Liver (tissue), 8 donors: ENCODE measurements at regions not wholly inside any gene's neighbourhood (a gene's known extent, or its start where the extent isn't known, plus 50 kb on each side); places are given as distances from the start of the nearest gene placed in this dataset.

ENCODE experiments used
- DNase-seq: peaks from one replicate; pipeline ENCODE4 v3.0.0-alpha.2; 2017; ENCODE audit warnings: low spot score
- H3K27ac ChIP-seq, 2 donors: one replicate each; pipeline ENCODE4 v1.7.0; 2013; ENCODE audit warnings: inconsistent platforms in 2 of 2, low read length in 2 of 2, control low read depth in 1 of 2, low read depth in 1 of 2, mild to moderate bottlenecking in 1 of 2
- H3K27me3 ChIP-seq, 4 donors: one replicate each; pipeline versions ENCODE4 v1.6.1 to v1.7.0; 2013; ENCODE audit warnings: low read length in 3 of 4, inconsistent platforms in 1 of 4, mild to moderate bottlenecking in 1 of 4, moderate library complexity in 1 of 4; ENCODE audit not compliant: control insufficient read depth in 4 of 4, insufficient read depth in 4 of 4
- H3K36me3 ChIP-seq, 4 donors: one replicate each; pipeline versions ENCODE4 v1.6.1 to v1.7.0; 2013; ENCODE audit warnings: low read length in 3 of 4, mild to moderate bottlenecking in 3 of 4, low read depth in 1 of 4, moderate library complexity in 1 of 4; ENCODE audit not compliant: control insufficient read depth in 4 of 4, insufficient read depth in 3 of 4
- H3K4me1 ChIP-seq, 4 donors: one replicate each; pipeline versions ENCODE4 v1.6.1 to v1.7.0; 2013; ENCODE audit warnings: low read length in 3 of 4, mild to moderate bottlenecking in 3 of 4, moderate library complexity in 1 of 4; ENCODE audit not compliant: control insufficient read depth in 4 of 4, insufficient read depth in 4 of 4
- H3K4me3 ChIP-seq, 3 donors: one replicate each; pipeline versions ENCODE4 v1.6.1 to v1.7.0; 2013; ENCODE audit warnings: low read length in 3 of 3, control low read depth in 1 of 3, low read depth in 1 of 3, mild to moderate bottlenecking in 1 of 3
- H3K9ac ChIP-seq, 2 donors: one replicate each; pipeline ENCODE4 v1.7.0; 2013; ENCODE audit warnings: low read length in 2 of 2, mild to moderate bottlenecking in 2 of 2, moderate library complexity in 2 of 2, control low read depth in 1 of 2, low read depth in 1 of 2
- H3K9me3 ChIP-seq, 4 donors: one replicate each; pipeline versions ENCODE4 v1.6.1 to v1.7.0; 2013; ENCODE audit warnings: low read length in 3 of 4; ENCODE audit not compliant: control insufficient read depth in 4 of 4
- CTCF ChIP-seq: fragments of 150-350 bp; IDR thresholded peaks from 2 replicates; pipeline ENCODE4 v1.5.1; 2017; ENCODE audit warnings: improper control_type of control experiment, low read depth, low read length; ENCODE audit not compliant: missing input control
- EGR1 ChIP-seq, 2 donors: IDR thresholded peaks; 2 replicates each; pipeline ENCODE4 v1.6.1; 2016 to 2018; ENCODE audit warnings: antibody characterized with exemption in 2 of 2, low read depth in 2 of 2
- FOXA1 ChIP-seq: IDR thresholded peaks from 2 replicates; pipeline ENCODE4 v1.6.1; 2016; ENCODE audit warnings: antibody characterized with exemption
- FOXA2 ChIP-seq: IDR thresholded peaks from 2 replicates; pipeline ENCODE4 v1.6.1; 2016; ENCODE audit warnings: antibody characterized with exemption
- GABPA ChIP-seq, 2 donors: IDR thresholded peaks in 1 of 2; conservative IDR thresholded peaks in 1 of 2; 2 replicates each; pipeline ENCODE4 v1.6.1; 2016; ENCODE audit warnings: antibody characterized with exemption in 2 of 2, mild to moderate bottlenecking in 1 of 2, moderate library complexity in 1 of 2
- HNF4A ChIP-seq, 2 donors: conservative IDR thresholded peaks; 2 replicates each; pipeline ENCODE4 v1.6.1; 2016; ENCODE audit warnings: antibody characterized with exemption in 2 of 2, mild to moderate bottlenecking in 2 of 2
- RAD21 ChIP-seq, 2 donors: IDR thresholded peaks; 2 replicates each; pipeline ENCODE4 v1.6.1; 2016; ENCODE audit warnings: antibody characterized with exemption in 2 of 2, mild to moderate bottlenecking in 2 of 2
- RXRA ChIP-seq, 2 donors: IDR thresholded peaks; 2 replicates each; pipeline ENCODE4 v1.6.1; 2017 to 2018; ENCODE audit warnings: antibody characterized with exemption in 2 of 2, mild to moderate bottlenecking in 1 of 2
- TAF1 ChIP-seq: conservative IDR thresholded peaks from 2 replicates; pipeline ENCODE4 v1.6.1; 2016; ENCODE audit warnings: antibody characterized with exemption, mild to moderate bottlenecking
- YY1 ChIP-seq: IDR thresholded peaks from 2 replicates; pipeline ENCODE4 v1.6.1; 2016; ENCODE audit warnings: antibody characterized with exemption, mild to moderate bottlenecking
- ZBTB33 ChIP-seq: IDR thresholded peaks from 2 replicates; pipeline ENCODE4 v1.6.1; 2016; ENCODE audit warnings: antibody characterized with exemption
- WGBS: extraction: QIAGEN DNeasy Blood & Tissue Kit; methylation state at CpG from one replicate; pipeline ENCODE4 v1.1.7; 2013; 5-methylcytosine and 5-hydroxymethylcytosine counted together
- TF ChIP-seq, protein P1 (sequence below): IDR thresholded peaks from 2 replicates; pipeline ENCODE4 v1.6.1; 2016; ENCODE audit warnings: antibody characterized with exemption
- TF ChIP-seq, protein P2 (sequence below): IDR thresholded peaks from 2 replicates; pipeline ENCODE4 v1.6.1; 2016; ENCODE audit warnings: antibody characterized with exemption
- TF ChIP-seq, protein P3 (sequence below): IDR thresholded peaks from 2 replicates; pipeline ENCODE4 v1.6.1; 2016; ENCODE audit warnings: antibody characterized with exemption, mild to moderate bottlenecking
- donor health status: healthy.
- donor health status: healthy.
- donor health status: healthy.
- donor health status: healthy.
- donor health status: healthy.

- Histone ChIP-seq H3K27me3 (no peaks in the 10 kb centered on the region), H3K9ac (no peak overlapping the region), H3K4me3 (no peak overlapping the region), H3K36me3 (no peaks in the 10 kb centered on the region), H3K4me1 (no peaks in the 10 kb centered on the region), H3K9me3 (no peaks in the 10 kb centered on the region), H3K27ac (no peak overlapping the region)
- no peak for DNase-seq
- 95% methylated on average over 17 of the region's 17 CpGs for WGBS
- TF ChIP-seq YY1 (no peak), RXRA (IDR thresholded peaks at IDR 0.05) (no peak), CTCF (no peak), TAF1 (no peak), HNF4A (conservative IDR thresholded peaks at IDR 0.05) (no peak), EGR1 (IDR thresholded peaks at IDR 0.05; ENCODE audit: low read depth in 2 of 2) (no peak)
- TF ChIP-seq, protein P1, sequence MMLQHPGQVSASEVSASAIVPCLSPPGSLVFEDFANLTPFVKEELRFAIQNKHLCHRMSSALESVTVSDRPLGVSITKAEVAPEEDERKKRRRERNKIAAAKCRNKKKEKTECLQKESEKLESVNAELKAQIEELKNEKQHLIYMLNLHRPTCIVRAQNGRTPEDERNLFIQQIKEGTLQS = no peak
Measured at GRCh38 chr2:19745318-19746136, 156.3 kb downstream of the TTC32 start.

DNA sequence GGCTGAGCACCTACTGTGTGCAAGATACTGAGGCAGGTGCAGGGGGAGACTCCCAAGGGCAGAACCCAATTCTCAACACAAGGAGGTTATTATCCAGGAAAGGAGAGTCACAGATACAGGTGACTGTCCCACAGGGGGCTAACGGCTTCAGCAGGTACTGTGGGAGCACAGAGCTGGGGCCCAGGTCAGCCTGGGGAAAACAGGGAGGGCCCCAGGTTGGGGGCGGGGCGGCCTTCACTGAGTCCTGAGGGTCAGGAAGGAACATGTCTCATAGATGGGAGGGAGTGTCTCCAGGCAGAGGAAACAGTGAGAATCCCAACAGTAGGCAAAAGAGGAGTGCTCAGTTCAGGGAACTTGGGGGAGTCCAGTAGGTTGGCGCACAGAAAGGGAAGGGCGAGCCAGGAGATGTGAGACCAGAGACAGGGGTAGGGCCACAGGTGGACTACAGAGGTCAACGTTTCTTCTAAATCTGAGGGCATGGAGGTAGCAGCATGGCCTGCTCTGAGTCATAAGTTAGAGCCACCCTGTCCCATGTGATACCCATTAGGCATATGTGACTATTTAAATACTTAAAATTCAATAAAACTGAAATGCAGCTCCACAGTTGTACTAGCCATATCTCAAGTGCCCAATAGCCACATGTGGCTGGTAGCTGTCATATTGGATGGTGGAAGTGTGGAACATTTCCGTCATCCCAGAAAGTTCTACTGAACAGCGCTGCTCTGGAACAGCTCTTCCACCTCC, 157.2 kb downstream of the TTC32 start:
- Histone ChIP-seq H3K9me3 (no peaks in the 10 kb centered on the region), H3K27ac (no peak overlapping the region), H3K4me1 (no peaks in the 10 kb centered on the region), H3K36me3 (no peaks in the 10 kb centered on the region), H3K4me3 (no peak overlapping the region), H3K9ac (no peak overlapping the region), H3K27me3 (no peaks in the 10 kb centered on the region)
- TF ChIP-seq, protein P2, sequence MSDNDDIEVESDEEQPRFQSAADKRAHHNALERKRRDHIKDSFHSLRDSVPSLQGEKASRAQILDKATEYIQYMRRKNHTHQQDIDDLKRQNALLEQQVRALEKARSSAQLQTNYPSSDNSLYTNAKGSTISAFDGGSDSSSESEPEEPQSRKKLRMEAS = no peak
- no peak for TF ChIP-seq CTCF
- TF ChIP-seq TAF1 = no peak
- no peak for TF ChIP-seq FOXA1
- TF ChIP-seq GABPA (IDR thresholded peaks at IDR 0.05 in 1 of 2, conservative IDR thresholded peaks at IDR 0.05 in 1 of 2) = no peak
- no peak for TF ChIP-seq RAD21 (IDR thresholded peaks at IDR 0.05)
- TF ChIP-seq, protein P3, sequence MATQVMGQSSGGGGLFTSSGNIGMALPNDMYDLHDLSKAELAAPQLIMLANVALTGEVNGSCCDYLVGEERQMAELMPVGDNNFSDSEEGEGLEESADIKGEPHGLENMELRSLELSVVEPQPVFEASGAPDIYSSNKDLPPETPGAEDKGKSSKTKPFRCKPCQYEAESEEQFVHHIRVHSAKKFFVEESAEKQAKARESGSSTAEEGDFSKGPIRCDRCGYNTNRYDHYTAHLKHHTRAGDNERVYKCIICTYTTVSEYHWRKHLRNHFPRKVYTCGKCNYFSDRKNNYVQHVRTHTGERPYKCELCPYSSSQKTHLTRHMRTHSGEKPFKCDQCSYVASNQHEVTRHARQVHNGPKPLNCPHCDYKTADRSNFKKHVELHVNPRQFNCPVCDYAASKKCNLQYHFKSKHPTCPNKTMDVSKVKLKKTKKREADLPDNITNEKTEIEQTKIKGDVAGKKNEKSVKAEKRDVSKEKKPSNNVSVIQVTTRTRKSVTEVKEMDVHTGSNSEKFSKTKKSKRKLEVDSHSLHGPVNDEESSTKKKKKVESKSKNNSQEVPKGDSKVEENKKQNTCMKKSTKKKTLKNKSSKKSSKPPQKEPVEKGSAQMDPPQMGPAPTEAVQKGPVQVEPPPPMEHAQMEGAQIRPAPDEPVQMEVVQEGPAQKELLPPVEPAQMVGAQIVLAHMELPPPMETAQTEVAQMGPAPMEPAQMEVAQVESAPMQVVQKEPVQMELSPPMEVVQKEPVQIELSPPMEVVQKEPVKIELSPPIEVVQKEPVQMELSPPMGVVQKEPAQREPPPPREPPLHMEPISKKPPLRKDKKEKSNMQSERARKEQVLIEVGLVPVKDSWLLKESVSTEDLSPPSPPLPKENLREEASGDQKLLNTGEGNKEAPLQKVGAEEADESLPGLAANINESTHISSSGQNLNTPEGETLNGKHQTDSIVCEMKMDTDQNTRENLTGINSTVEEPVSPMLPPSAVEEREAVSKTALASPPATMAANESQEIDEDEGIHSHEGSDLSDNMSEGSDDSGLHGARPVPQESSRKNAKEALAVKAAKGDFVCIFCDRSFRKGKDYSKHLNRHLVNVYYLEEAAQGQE = no peak
- TF ChIP-seq FOXA2 = no peak
- no peak for TF ChIP-seq ZBTB33
- no peak for TF ChIP-seq YY1
- TF ChIP-seq HNF4A (conservative IDR thresholded peaks at IDR 0.05) = no peak
- 92% methylated on average over 8 of the region's 8 CpGs for WGBS
- DNase-seq = no peak
